Calu3 (cell line): ENCODE measurements at regions not wholly inside any gene's neighbourhood (a gene's known extent, or its start where the extent isn't known, plus 50 kb on each side); places are given as distances from the start of the nearest gene placed in this dataset.
A peak's percentile ranks its signal among the peaks of the same experiment; 100 is the strongest.

ENCODE experiments used
- BruUV-seq: library from RNA; stranded (reverse); fragments of 400-500 nt; replicated peaks from 2 replicates; lab custom pipeline; 2021; lab: Mats Ljungman, UMichigan
- CTCF ChIA-PET: fragments of 300-600 bp; sonication (Branson Sonifier 250); formaldehyde crosslinking; loops from one replicate; lab custom pipeline; 2022; ENCODE audit warnings: antibody characterized with exemption; lab: Charles Lee
- DNase-seq: peaks from one replicate; pipeline ENCODE4 v3.0.0; 2022
- H3K27ac Mint-ChIP-seq: one replicate; pipeline ENCODE4 v1.8.0; 2022; ENCODE audit warnings: mixed read lengths; ENCODE audit not compliant: unreplicated experiment
- H3K27me3 Mint-ChIP-seq: one replicate; pipeline ENCODE4 v1.8.0; 2022; ENCODE audit warnings: mixed read lengths; ENCODE audit not compliant: unreplicated experiment
- H3K36me3 Mint-ChIP-seq: one replicate; pipeline ENCODE4 v1.8.0; 2022; ENCODE audit warnings: mild to moderate bottlenecking, moderate library complexity, mixed read lengths; ENCODE audit not compliant: insufficient read depth, unreplicated experiment
- H3K4me1 Mint-ChIP-seq: one replicate; pipeline ENCODE4 v1.8.0; 2022; ENCODE audit warnings: mild to moderate bottlenecking, low read depth, mixed read lengths; ENCODE audit not compliant: unreplicated experiment
- H3K4me3 Mint-ChIP-seq: one replicate; pipeline ENCODE4 v1.8.0; 2022; ENCODE audit warnings: mild to moderate bottlenecking, low read depth, moderate library complexity, mixed read lengths; ENCODE audit not compliant: unreplicated experiment
- H3K9me3 Mint-ChIP-seq: one replicate; pipeline ENCODE4 v1.8.0; 2022; ENCODE audit warnings: low read depth, mixed read lengths; ENCODE audit not compliant: unreplicated experiment
- CTCF ChIP-seq: fragments of 200-600 bp; IDR thresholded peaks from one replicate; pipeline ENCODE4 v1.8.0; 2022; ENCODE audit warnings: antibody characterized with exemption; ENCODE audit not compliant: unreplicated experiment
- intact Hi-C: fragments of 100-400 bp; cut with micrococcal nuclease; formaldehyde crosslinking; loops from one replicate; pipeline ENCODE4 v1.10.0; 2022; ENCODE audit not compliant: unreplicated experiment

GRCh38 chr9:14031810-14032209, 282.1 kb downstream of the NFIB start:
- H3K27ac Mint-ChIP-seq: no peak overlapping the region
- no peaks in the 10 kb centered on the region for H3K9me3 Mint-ChIP-seq
- CTCF ChIA-PET: no interaction called here
- TF ChIP-seq CTCF: no peak
- H3K27me3 Mint-ChIP-seq: no peaks in the 10 kb centered on the region
- intact Hi-C loops: loop anchor here (2.0 to 10.0 kb wide), 2 partner anchors 65 to 1277 kb away; no protein-coding TSS in a partner anchor
- BruUV-seq: no TSS peak
- H3K4me3 Mint-ChIP-seq: no peak overlapping the region
- peaks cover 7% of the 10 kb centered on the region for H3K4me1 Mint-ChIP-seq
- no peak for DNase-seq
- H3K36me3 Mint-ChIP-seq: peaks cover 7% of the 10 kb centered on the region

GRCh38 chr9:14031060-14031414, 282.9 kb downstream of the NFIB start:
- intact Hi-C loops: loop anchor here (2.0 to 10.0 kb wide), 2 partner anchors 66 to 1276 kb away; no protein-coding TSS in a partner anchor
- no peak for TF ChIP-seq CTCF
- BruUV-seq: no TSS peak
- H3K4me3 Mint-ChIP-seq: no peak overlapping the region
- peaks cover 12% of the 10 kb centered on the region for H3K4me1 Mint-ChIP-seq
- no peak overlapping the region for H3K27ac Mint-ChIP-seq
- CTCF ChIA-PET: no interaction called here
- no peaks in the 10 kb centered on the region for H3K9me3 Mint-ChIP-seq
- no peak for DNase-seq
- H3K27me3 Mint-ChIP-seq: no peaks in the 10 kb centered on the region
- peaks cover 7% of the 10 kb centered on the region for H3K36me3 Mint-ChIP-seq

GRCh38 chr9:14030375-14031059, 283.4 kb downstream of the NFIB start:
- peak; percentile 42 for DNase-seq
- CTCF ChIA-PET: no interaction called here
- Mint-ChIP-seq H3K4me1 (peaks cover 12% of the 10 kb centered on the region), H3K36me3 (peaks cover 7% of the 10 kb centered on the region), H3K27me3 (no peaks in the 10 kb centered on the region), H3K9me3 (no peaks in the 10 kb centered on the region), H3K27ac (no peak overlapping the region), H3K4me3 (peak overlapping the region; percentile 17)
- TF ChIP-seq CTCF: no peak
- intact Hi-C loops: loop anchor here (2.0 to 10.0 kb wide), 2 partner anchors 66 to 1276 kb away; no protein-coding TSS in a partner anchor
- no TSS peak for BruUV-seq

GRCh38 chr9:14029806-14030374, 284.1 kb downstream of the NFIB start:
- Mint-ChIP-seq H3K9me3 (no peaks in the 10 kb centered on the region), H3K4me3 (peak overlapping the region; percentile 17), H3K27ac (no peak overlapping the region), H3K4me1 (peaks cover 12% of the 10 kb centered on the region), H3K27me3 (no peaks in the 10 kb centered on the region), H3K36me3 (peaks cover 7% of the 10 kb centered on the region)
- no peak for DNase-seq
- intact Hi-C loops: loop anchor here (2.0 to 10.0 kb wide), 2 partner anchors 67 to 1275 kb away; no protein-coding TSS in a partner anchor
- CTCF ChIA-PET: no interaction called here
- no TSS peak for BruUV-seq
- no peak for TF ChIP-seq CTCF
